ENCODE measurements at regions not wholly inside any gene's neighbourhood (a gene's known extent, or its start where the extent isn't known, plus 50 kb on each side); places are given as distances from the start of the nearest gene placed in this dataset.

DNA sequence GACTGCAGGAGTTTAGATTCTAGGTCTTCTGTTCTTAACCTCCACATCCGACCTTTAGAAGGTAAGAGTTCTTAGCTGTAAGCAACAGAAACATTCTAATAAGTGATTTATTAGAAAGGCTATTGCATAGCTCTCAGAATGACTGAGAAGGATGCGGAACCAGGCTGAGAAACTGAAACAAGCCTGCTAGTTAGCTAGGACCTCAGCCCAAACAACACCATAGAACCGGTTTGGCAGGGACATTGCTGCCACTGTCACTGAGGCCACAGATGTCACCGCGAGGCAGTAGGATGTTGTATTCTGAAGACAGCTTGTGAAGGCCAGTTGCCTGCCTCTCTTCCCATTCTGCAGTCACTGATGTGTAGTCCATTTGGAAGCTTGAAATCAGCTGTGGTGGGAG lies 160.0 kb upstream of the ARX start:
- H3K9me3 ChIP-seq: no peaks in the 10 kb centered on the region
- H3K4me3 ChIP-seq: no peak overlapping the region
- H3K27me3 ChIP-seq: no peaks in the 10 kb centered on the region
- TF ChIP-seq, protein P1, sequence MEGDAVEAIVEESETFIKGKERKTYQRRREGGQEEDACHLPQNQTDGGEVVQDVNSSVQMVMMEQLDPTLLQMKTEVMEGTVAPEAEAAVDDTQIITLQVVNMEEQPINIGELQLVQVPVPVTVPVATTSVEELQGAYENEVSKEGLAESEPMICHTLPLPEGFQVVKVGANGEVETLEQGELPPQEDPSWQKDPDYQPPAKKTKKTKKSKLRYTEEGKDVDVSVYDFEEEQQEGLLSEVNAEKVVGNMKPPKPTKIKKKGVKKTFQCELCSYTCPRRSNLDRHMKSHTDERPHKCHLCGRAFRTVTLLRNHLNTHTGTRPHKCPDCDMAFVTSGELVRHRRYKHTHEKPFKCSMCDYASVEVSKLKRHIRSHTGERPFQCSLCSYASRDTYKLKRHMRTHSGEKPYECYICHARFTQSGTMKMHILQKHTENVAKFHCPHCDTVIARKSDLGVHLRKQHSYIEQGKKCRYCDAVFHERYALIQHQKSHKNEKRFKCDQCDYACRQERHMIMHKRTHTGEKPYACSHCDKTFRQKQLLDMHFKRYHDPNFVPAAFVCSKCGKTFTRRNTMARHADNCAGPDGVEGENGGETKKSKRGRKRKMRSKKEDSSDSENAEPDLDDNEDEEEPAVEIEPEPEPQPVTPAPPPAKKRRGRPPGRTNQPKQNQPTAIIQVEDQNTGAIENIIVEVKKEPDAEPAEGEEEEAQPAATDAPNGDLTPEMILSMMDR (IDR thresholded peaks at IDR 0.05): no peak
- no peak for TF ChIP-seq POLR2A (IDR thresholded peaks at IDR 0.05)
- intact Hi-C loops (cut with DNase I; ENCODE audit: low total_unique reads): no loop called here
- H3K4me1 ChIP-seq: no peaks in the 10 kb centered on the region
- H3K36me3 ChIP-seq: no peaks in the 10 kb centered on the region
- DNase-seq: no peak
- no peak overlapping the region for H3K27ac ChIP-seq

DNA sequence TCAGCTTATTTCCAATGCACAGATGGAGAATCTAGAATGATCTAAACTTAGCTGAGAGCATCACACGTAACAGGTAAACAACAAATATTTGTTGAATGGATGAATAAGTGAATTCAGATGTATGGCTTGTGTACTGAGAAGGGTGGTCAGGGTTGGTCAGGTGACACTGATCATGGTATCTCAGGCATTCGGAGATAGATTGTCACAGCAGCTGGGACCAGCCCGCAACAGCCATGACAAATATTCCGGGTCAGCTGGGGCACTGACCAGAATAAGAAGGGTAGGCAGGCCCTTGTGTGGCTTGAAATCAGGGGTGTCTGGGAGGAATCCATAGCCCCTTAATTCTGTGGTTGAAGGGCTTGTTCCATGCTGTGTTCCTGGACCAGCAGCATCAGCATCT lies 159.4 kb upstream of the ARX start:
- Histone ChIP-seq H3K4me3 (no peak overlapping the region), H3K9me3 (no peaks in the 10 kb centered on the region), H3K27me3 (no peaks in the 10 kb centered on the region), H3K36me3 (no peaks in the 10 kb centered on the region), H3K27ac (no peak overlapping the region), H3K4me1 (no peaks in the 10 kb centered on the region)
- intact Hi-C loops (cut with DNase I; ENCODE audit: low total_unique reads): no loop called here
- no peak for DNase-seq
- no peak for TF ChIP-seq POLR2A (IDR thresholded peaks at IDR 0.05)
- TF ChIP-seq, protein P1 (IDR thresholded peaks at IDR 0.05): no peak

DNA sequence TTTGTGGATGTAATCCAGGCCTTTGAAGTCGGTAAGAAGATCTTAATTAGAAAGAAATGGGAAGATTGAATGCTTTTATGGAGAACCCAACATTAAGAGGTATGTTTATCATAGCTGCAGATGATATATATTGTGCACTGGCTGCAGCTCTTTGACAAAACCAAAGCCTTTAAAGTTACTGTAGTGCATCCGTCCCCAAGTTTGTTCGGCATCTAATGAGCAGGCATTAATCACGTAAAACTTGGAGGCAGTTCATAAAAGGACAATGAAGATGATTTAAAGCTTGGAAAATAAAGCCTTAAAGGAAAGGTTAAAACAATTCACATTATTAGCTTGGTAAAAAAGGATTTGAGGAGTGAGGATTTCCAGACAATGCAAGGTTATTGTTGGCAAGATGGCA lies 150.8 kb upstream of the ARX start:
- no peaks in the 10 kb centered on the region for H3K36me3 ChIP-seq
- intact Hi-C loops (cut with DNase I; ENCODE audit: low total_unique reads): no loop called here
- H3K9me3 ChIP-seq: no peaks in the 10 kb centered on the region
- no peaks in the 10 kb centered on the region for H3K4me1 ChIP-seq
- H3K27ac ChIP-seq: no peak overlapping the region
- H3K4me3 ChIP-seq: no peak overlapping the region
- no peak for TF ChIP-seq POLR2A (IDR thresholded peaks at IDR 0.05)
- TF ChIP-seq, protein P1 (IDR thresholded peaks at IDR 0.05): no peak
- no peak for DNase-seq
- H3K27me3 ChIP-seq: no peaks in the 10 kb centered on the region

DNA sequence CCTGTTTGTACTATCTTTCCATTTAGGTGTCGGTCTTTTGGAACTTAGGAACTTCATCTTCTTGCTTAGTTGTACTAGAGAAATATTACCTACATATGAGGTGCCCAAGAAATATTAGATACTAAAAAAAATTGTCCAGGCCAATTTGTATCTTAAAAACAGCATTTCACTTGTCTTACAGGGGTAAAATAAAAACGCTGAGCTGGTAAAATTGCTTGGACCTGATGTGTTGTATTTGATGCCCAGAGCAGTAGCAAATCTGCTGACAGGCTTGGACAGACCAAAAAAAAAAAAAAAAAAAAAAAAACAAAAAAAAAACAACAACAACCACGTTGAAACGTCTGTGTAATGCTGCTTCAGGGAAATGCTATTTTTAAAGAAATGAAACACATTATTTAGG lies 150.4 kb upstream of the ARX start:
- H3K27ac ChIP-seq: no peak overlapping the region
- no peaks in the 10 kb centered on the region for H3K9me3 ChIP-seq
- H3K36me3 ChIP-seq: no peaks in the 10 kb centered on the region
- no peaks in the 10 kb centered on the region for H3K27me3 ChIP-seq
- no peak for DNase-seq
- H3K4me1 ChIP-seq: no peaks in the 10 kb centered on the region
- H3K4me3 ChIP-seq: no peak overlapping the region
- intact Hi-C loops (cut with DNase I; ENCODE audit: low total_unique reads): no loop called here
- TF ChIP-seq, protein P1 (IDR thresholded peaks at IDR 0.05): no peak
- no peak for TF ChIP-seq POLR2A (IDR thresholded peaks at IDR 0.05)

DNA sequence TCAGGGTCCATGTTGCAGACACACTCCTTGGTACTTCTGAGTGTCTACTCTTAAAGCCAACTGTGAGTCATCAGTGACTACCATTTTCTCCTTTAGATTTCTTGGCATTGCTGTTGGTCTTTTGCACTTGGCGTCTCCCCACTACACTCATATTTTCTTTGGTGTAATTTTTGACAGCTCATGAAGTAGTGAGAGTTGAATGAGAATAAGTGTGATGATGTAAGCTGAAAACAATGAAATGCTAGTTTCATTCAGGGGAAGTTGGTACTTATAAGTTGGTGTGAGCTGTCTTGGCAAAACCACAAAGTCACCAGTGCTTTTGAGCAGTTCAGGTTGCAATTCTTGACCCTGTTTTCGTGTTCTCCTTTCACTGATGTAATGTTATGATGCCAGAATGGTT lies 142.9 kb upstream of the ARX start:
- no peak for DNase-seq
- Histone ChIP-seq H3K4me1 (no peaks in the 10 kb centered on the region), H3K9me3 (no peaks in the 10 kb centered on the region)

More for the DNA sequence above, 142.9 kb upstream of the ARX start:
- no peak for TF ChIP-seq POLR2A (IDR thresholded peaks at IDR 0.05)
- TF ChIP-seq, protein P1 (IDR thresholded peaks at IDR 0.05): no peak
- H3K27me3 ChIP-seq: no peaks in the 10 kb centered on the region
- H3K4me3 ChIP-seq: no peak overlapping the region
- H3K36me3 ChIP-seq: no peaks in the 10 kb centered on the region
- H3K27ac ChIP-seq: no peak overlapping the region
- intact Hi-C loops (cut with DNase I; ENCODE audit: low total_unique reads): no loop called here
